Right atrium auricular region (tissue), 2 donors: ENCODE measurements at regions not wholly inside any gene's neighbourhood (a gene's known extent, or its start where the extent isn't known, plus 50 kb on each side); places are given as distances from the start of the nearest gene placed in this dataset.

Source experiments
- DNase-seq: peaks from one replicate; pipeline ENCODE4 v3.0.0-alpha.2; 2019; ENCODE audit warnings: low spot score
- H3K27ac ChIP-seq, 2 donors: fragments of 200-600 bp; sonication (generic); 1 replicate in 1 of 2; 2 replicates in 1 of 2; pipeline ENCODE4 v1.5.1; 2016 to 2019
- H3K27me3 ChIP-seq, 2 donors: fragments of 200-600 bp; sonication (generic); one replicate each; pipeline versions ENCODE4 v1.5.1 to v1.6.0; 2017 to 2019
- H3K36me3 ChIP-seq: fragments of 200-600 bp; sonication (generic); one replicate; pipeline ENCODE4 v1.5.1; 2016
- H3K4me1 ChIP-seq, 2 donors: fragments of 200-600 bp; sonication (generic); one replicate each; pipeline versions ENCODE4 v1.5.1 to v1.6.0; 2017 to 2019
- H3K4me3 ChIP-seq, 2 donors: fragments of 200-600 bp; sonication (generic); 1 replicate in 1 of 2; 2 replicates in 1 of 2; pipeline ENCODE4 v1.5.1; 2017 to 2019; ENCODE audit warnings: mild to moderate bottlenecking in 1 of 2, moderate library complexity in 1 of 2
- H3K9me3 ChIP-seq, 2 donors: fragments of 200-600 bp; sonication (generic); one replicate each; pipeline ENCODE4 v1.5.1; 2019
- TF ChIP-seq, protein P1 (sequence below), 2 donors: fragments of 200-600 bp; sonication (generic); IDR thresholded peaks; one replicate each; pipeline ENCODE4 v1.5.1; 2019; ENCODE audit warnings: antibody characterized with exemption in 2 of 2

DNA sequence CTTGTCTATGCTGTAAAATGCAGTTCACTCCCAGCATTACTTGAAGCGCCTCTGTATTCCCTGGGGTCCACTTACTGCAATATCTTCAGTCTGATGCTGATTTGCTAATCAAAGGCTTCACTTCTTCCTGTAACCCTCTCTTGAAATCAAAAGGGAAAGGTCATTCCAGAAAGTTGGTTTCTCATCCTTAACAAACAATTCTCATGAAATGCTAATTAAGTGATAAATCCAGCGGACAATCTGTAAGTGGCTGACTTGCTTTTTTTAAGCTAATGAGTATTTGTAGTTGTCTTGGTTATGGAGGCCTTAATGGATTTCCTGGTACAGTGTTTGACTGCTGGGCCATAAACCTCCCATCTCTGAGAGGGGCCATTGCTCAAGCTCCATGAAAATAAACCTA lies 499.6 kb upstream of the HS6ST1 start:
- Histone ChIP-seq H3K4me1 (no peaks in the 10 kb centered on the region), H3K27ac (no peak overlapping the region), H3K9me3 (no peaks in the 10 kb centered on the region), H3K4me3 (no peak overlapping the region), H3K27me3 (no peaks in the 10 kb centered on the region), H3K36me3 (no peaks in the 10 kb centered on the region)
- DNase-seq = no peak
- TF ChIP-seq, protein P1, sequence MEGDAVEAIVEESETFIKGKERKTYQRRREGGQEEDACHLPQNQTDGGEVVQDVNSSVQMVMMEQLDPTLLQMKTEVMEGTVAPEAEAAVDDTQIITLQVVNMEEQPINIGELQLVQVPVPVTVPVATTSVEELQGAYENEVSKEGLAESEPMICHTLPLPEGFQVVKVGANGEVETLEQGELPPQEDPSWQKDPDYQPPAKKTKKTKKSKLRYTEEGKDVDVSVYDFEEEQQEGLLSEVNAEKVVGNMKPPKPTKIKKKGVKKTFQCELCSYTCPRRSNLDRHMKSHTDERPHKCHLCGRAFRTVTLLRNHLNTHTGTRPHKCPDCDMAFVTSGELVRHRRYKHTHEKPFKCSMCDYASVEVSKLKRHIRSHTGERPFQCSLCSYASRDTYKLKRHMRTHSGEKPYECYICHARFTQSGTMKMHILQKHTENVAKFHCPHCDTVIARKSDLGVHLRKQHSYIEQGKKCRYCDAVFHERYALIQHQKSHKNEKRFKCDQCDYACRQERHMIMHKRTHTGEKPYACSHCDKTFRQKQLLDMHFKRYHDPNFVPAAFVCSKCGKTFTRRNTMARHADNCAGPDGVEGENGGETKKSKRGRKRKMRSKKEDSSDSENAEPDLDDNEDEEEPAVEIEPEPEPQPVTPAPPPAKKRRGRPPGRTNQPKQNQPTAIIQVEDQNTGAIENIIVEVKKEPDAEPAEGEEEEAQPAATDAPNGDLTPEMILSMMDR (IDR thresholded peaks at IDR 0.05) = no peak

DNA sequence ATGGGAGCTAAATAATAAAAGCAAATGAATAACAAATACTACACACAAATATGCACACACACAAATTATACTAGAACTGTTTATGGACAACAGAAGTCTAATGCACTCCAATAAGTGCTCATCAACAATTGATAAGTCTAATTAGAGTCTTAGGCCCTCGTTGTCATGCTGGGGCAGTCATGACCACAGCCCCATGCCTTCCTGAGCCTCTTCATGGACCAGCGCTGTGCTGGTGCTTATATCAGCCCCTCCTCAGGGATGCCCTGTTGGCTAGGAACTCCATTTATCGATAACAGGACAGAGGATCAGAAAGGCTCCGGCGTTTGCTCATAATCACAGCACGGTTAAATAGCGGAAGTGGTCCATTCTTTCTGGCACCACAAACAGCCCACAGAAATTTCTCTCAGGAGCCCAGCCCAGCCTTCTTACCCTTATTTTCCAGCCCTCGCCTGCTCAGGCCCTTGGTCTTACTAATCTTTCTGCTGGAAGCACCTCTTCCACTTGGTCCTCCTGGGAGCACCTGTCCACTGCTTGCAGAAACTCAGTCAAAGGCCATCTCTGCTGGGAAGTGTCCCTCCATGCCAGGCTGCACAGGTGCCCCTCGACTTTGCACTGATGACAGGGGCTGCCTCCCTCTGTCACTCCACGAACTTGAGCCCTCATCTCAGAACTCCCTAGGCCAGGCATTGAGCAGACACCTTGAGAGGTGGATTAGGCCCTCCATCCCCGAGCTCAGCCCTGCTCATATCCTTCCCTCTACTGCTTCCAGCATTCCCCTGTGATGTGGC lies 500.2 kb upstream of the HS6ST1 start:
- Histone ChIP-seq H3K9me3 (no peaks in the 10 kb centered on the region), H3K27me3 (no peaks in the 10 kb centered on the region), H3K36me3 (no peaks in the 10 kb centered on the region), H3K4me3 (no peak overlapping the region), H3K4me1 (no peaks in the 10 kb centered on the region), H3K27ac (no peak overlapping the region)
- no peak for DNase-seq
- TF ChIP-seq, protein P1 (IDR thresholded peaks at IDR 0.05) = no peak

DNA sequence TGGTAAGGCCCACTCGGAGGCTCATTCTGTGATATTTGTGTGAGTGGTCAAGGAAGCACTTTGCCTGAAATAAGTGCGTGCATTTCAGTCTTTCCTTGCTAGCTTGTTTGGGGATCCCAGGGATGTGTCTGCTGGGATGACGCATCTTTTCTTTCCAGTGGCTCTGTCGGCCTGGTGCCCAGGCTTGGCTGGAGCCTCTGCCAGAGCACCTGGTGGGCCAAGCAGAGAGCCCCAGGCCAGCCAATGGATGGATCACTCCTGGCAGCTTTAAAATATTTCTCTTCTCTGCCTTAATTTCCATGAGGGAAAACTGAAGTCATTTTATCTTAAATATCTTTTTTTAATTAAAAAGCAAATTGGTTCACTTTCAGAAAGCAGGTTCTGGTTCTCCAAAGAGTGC lies 501.8 kb upstream of the HS6ST1 start:
- Histone ChIP-seq H3K9me3 (no peaks in the 10 kb centered on the region), H3K27ac (no peak overlapping the region), H3K4me3 (no peak overlapping the region), H3K4me1 (no peaks in the 10 kb centered on the region), H3K36me3 (no peaks in the 10 kb centered on the region), H3K27me3 (no peaks in the 10 kb centered on the region)
- no peak for DNase-seq
- TF ChIP-seq, protein P1 (IDR thresholded peaks at IDR 0.05) = no peak

DNA sequence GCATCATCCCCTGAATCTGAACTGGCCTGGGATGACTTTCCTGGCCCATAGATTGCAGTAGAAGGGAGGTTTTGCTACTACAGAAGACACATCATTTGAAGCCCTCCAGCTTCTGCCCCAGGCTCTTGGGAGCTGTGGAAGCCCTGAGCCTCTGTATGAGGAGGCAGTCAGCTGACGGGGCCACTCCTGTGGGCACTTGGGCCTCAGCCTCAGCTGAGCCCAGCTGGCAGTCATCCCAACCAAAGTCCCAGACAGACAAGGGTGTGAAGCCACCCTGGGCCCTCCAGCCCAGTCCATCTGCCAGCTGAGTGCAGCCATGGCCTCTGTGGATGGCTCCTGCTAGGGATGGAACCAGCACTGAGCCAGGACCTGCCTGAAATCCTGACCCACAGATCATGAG lies 502.3 kb upstream of the HS6ST1 start:
- H3K4me1 ChIP-seq = no peaks in the 10 kb centered on the region
- no peaks in the 10 kb centered on the region for H3K9me3 ChIP-seq
- H3K36me3 ChIP-seq = no peaks in the 10 kb centered on the region
- H3K27me3 ChIP-seq = no peaks in the 10 kb centered on the region
- DNase-seq = no peak
- no peak overlapping the region for H3K4me3 ChIP-seq
- H3K27ac ChIP-seq = no peak overlapping the region
- TF ChIP-seq, protein P1 (IDR thresholded peaks at IDR 0.05) = no peak

DNA sequence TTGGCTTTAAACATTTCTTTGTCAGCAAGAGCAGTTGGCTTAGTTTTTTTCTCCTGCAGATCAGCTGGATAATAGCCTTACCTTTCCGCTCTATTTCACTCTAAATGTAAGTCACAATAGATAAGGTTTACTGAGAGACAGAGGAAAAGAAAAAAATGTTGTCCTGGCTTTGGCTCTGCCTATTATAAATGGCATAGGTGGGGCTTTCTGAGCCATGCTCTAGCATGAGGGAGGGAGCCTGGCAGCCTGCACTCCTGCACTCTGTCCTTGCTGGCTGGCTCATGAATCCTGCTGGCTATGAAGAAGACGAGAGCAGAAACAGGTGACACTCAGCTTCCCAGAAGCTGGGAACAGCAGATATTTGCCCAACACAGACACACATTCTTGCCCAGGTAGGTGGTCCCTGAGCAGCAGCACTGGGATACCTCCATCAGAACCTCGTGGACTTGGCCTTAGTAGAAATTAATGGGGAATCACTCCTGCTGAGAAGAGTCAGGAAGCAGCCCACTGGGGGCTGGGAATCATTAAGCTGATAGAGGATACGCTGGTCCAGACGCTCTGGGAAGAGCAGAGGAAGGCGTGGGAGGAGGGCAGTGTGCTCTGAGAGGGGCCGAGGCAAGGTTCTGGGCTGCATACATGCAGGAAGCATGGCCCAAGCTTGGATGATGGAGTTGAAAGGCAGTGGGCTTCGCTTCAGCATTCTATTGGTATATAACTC lies 514.4 kb upstream of the HS6ST1 start:
- no peaks in the 10 kb centered on the region for H3K4me1 ChIP-seq
- no peak overlapping the region for H3K4me3 ChIP-seq
- no peaks in the 10 kb centered on the region for H3K9me3 ChIP-seq
- TF ChIP-seq, protein P1 (IDR thresholded peaks at IDR 0.05) = no peak
- H3K27ac ChIP-seq = no peak overlapping the region
- no peak for DNase-seq
- no peaks in the 10 kb centered on the region for H3K36me3 ChIP-seq
- H3K27me3 ChIP-seq = no peaks in the 10 kb centered on the region
